Endothelial cell of umbilical vein (primary cell): ENCODE measurements at regions not wholly inside any gene's neighbourhood (a gene's known extent, or its start where the extent isn't known, plus 50 kb on each side); places are given as distances from the start of the nearest gene placed in this dataset.

ENCODE experiments used
- BruUV-seq: library from RNA; stranded (reverse); fragments of 400-500 nt; replicated peaks from 2 replicates; lab custom pipeline; 2021; lab: Mats Ljungman, UMichigan
- CTCF ChIA-PET: fragments of 300-600, 350-600 bp; sonication (Branson Sonifier 250); formaldehyde crosslinking; loops from one replicate; lab custom pipeline; 2021; ENCODE audit warnings: antibody characterized with exemption, inconsistent platforms; lab: Charles Lee
- POLR2A ChIA-PET: fragments of 300-600, 350-600 bp; sonication (Branson Sonifier 250); formaldehyde crosslinking; loops from one replicate; lab custom pipeline; 2021; ENCODE audit warnings: antibody characterized with exemption, inconsistent platforms; lab: Charles Lee
- DNase-seq: peaks from one replicate; pipeline ENCODE4 v3.0.0-alpha.2; 2011; ENCODE audit warnings: low read depth, low spot score
- FAIRE-seq: peaks from 2 replicates; lab custom pipeline; 2011; peaks lifted over from hg19 to GRCh38; lab: Jason Lieb, UNC
- H2AFZ ChIP-seq: 2 replicates; pipeline ENCODE4 v1.6.0; 2012; ENCODE audit warnings: low read depth, low read length, control low read depth, inconsistent platforms
- H3K27ac ChIP-seq: 2 replicates; pipeline ENCODE4 v1.5.1; 2011; ENCODE audit warnings: low read depth, mild to moderate bottlenecking, control low read depth, low read length, moderate library complexity; ENCODE audit not compliant: insufficient read depth
- H3K27me3 ChIP-seq, 2 experiments: 2 replicates each; pipeline versions ENCODE4 v1.6.0 to v1.6.1; 2011; ENCODE audit warnings: low read length in 2 of 2, mixed read lengths in 1 of 2; ENCODE audit not compliant: control insufficient read depth in 2 of 2, insufficient read depth in 2 of 2
- H3K36me3 ChIP-seq, 2 experiments: 2 replicates in 1 of 2; 3 replicates in 1 of 2; pipeline ENCODE4 v1.5.1; 2011; ENCODE audit warnings: low read length in 2 of 2, mild to moderate bottlenecking in 1 of 2, moderate library complexity in 1 of 2; ENCODE audit not compliant: control insufficient read depth in 2 of 2, insufficient read depth in 2 of 2; ENCODE audit errors: extremely low read depth in 1 of 2
- H3K4me1 ChIP-seq: 3 replicates; pipeline ENCODE4 v1.5.1; 2011; ENCODE audit warnings: mild to moderate bottlenecking, low read length; ENCODE audit not compliant: control insufficient read depth, insufficient read depth; ENCODE audit errors: extremely low read depth
- H3K4me2 ChIP-seq: 2 replicates; pipeline ENCODE4 v1.6.1; 2011; ENCODE audit warnings: low read length, control low read depth, mixed read lengths; ENCODE audit not compliant: insufficient read depth
- H3K4me3 ChIP-seq, 3 experiments: fragments of 200-600 bp in 1 of 3; sonication (generic), shearing (Covaris generic) in 1 of 3; replicated peaks in 1 of 3; 2 replicates each; pipeline ENCODE4 v1.5.1; 2011 to 2016; ENCODE audit warnings: control low read depth in 3 of 3, low read length in 3 of 3, mild to moderate bottlenecking in 2 of 3, inconsistent platforms in 1 of 3, low read depth in 1 of 3, moderate library complexity in 1 of 3; ENCODE audit not compliant: insufficient read depth in 1 of 3
- H3K79me2 ChIP-seq: 2 replicates; pipeline ENCODE4 v1.6.0; 2012; ENCODE audit warnings: low read length, inconsistent platforms; ENCODE audit not compliant: control insufficient read depth, insufficient read depth
- H3K9ac ChIP-seq: replicated peaks from 2 replicates; pipeline ENCODE3; 2011; ENCODE audit warnings: low read length, control low read depth; ENCODE audit not compliant: insufficient read depth; ENCODE audit errors: extremely low read depth
- H3K9me1 ChIP-seq: replicated peaks from 3 replicates; pipeline ENCODE4 v1.6.0; 2011; ENCODE audit warnings: mild to moderate bottlenecking, low read length; ENCODE audit not compliant: control insufficient read depth, insufficient read depth; ENCODE audit errors: extremely low read depth
- H3K9me3 ChIP-seq: replicated peaks from 2 replicates; pipeline ENCODE4 v1.5.1; 2012; ENCODE audit warnings: low read length, inconsistent platforms; ENCODE audit not compliant: control insufficient read depth, insufficient read depth
- H4K20me1 ChIP-seq: replicated peaks from 2 replicates; pipeline ENCODE3; 2011; ENCODE audit warnings: mild to moderate bottlenecking, low read length; ENCODE audit not compliant: control insufficient read depth, insufficient read depth; ENCODE audit errors: extremely low read depth
- GATA2 ChIP-seq: IDR thresholded peaks from 2 replicates; pipeline ENCODE4 v1.7.0; 2011; ENCODE audit warnings: low read depth, mild to moderate bottlenecking, moderate library complexity, mixed read lengths, low read length; ENCODE audit not compliant: insufficient read length, insufficient read depth
- JUN ChIP-seq: IDR thresholded peaks from 2 replicates; pipeline ENCODE4 v1.6.1; 2011; ENCODE audit warnings: borderline replicate concordance, low read depth; ENCODE audit not compliant: insufficient read length, insufficient read depth
- POLR2A ChIP-seq: IDR thresholded peaks from 2 replicates; pipeline ENCODE4 v1.6.1; 2012; ENCODE audit warnings: low read depth, mild to moderate bottlenecking, control low read depth, low read length
- POLR2AphosphoS5 ChIP-seq: IDR thresholded peaks from 2 replicates; pipeline ENCODE4 v1.6.1; 2012; ENCODE audit warnings: low read depth, mild to moderate bottlenecking, control low read depth, low read length, moderate library complexity; ENCODE audit not compliant: insufficient read depth
- dilution Hi-C: fragments of 300-500 bp; cut with MboI; formaldehyde crosslinking; loops from one replicate; pipeline ENCODE4 v1.15.0; 2019; ENCODE audit warnings: low sequenced_read_pairs; ENCODE audit not compliant: extremely low pct_ligation_motif_present
- intact Hi-C: fragments of 100-400 bp; cut with micrococcal nuclease; formaldehyde crosslinking; loops from one replicate; pipeline ENCODE4 v1.10.0; 2022
- TF ChIP-seq, protein P1 (sequence below), 2 donors: IDR thresholded peaks; 1 replicate in 1 of 2; 2 replicates in 1 of 2; pipeline ENCODE4 v1.5.1; 2011; ENCODE audit warnings: low read length in 2 of 2, mild to moderate bottlenecking in 2 of 2, moderate library complexity in 2 of 2, control low read depth in 1 of 2, inconsistent platforms in 1 of 2, low read depth in 1 of 2; ENCODE audit not compliant: insufficient read depth in 1 of 2; ENCODE audit errors: extremely low read depth in 1 of 2

GRCh38 chr6:44674226-44675155, 287.0 kb downstream of the CDC5L start:
- FAIRE-seq: no peak
- Histone ChIP-seq H3K9me1 (no peaks in the 10 kb centered on the region), H3K9me3 (no peaks in the 10 kb centered on the region), H3K4me1 (no peaks in the 10 kb centered on the region), H3K36me3 (no peaks in the 10 kb centered on the region), H3K4me2 (no peak overlapping the region), H3K27ac (no peak overlapping the region), H3K27me3 (no peaks in the 10 kb centered on the region), H3K79me2 (no peaks in the 10 kb centered on the region), H2AFZ (no peak overlapping the region), H3K4me3 (no peak overlapping the region), H3K9ac (no peak overlapping the region), H4K20me1 (no peaks in the 10 kb centered on the region)
- CTCF ChIA-PET: interaction anchor here (1.5 to 1.7 kb wide), 2 partner anchors 19 to 199 kb away, joined by 5 to 7 read pairs; no protein-coding TSS in a partner anchor
- dilution Hi-C loops: no loop called here
- intact Hi-C loops: no loop called here
- TF ChIP-seq POLR2A (no peak), GATA2 (no peak), POLR2AphosphoS5 (no peak), JUN (no peak)
- TF ChIP-seq, protein P1, sequence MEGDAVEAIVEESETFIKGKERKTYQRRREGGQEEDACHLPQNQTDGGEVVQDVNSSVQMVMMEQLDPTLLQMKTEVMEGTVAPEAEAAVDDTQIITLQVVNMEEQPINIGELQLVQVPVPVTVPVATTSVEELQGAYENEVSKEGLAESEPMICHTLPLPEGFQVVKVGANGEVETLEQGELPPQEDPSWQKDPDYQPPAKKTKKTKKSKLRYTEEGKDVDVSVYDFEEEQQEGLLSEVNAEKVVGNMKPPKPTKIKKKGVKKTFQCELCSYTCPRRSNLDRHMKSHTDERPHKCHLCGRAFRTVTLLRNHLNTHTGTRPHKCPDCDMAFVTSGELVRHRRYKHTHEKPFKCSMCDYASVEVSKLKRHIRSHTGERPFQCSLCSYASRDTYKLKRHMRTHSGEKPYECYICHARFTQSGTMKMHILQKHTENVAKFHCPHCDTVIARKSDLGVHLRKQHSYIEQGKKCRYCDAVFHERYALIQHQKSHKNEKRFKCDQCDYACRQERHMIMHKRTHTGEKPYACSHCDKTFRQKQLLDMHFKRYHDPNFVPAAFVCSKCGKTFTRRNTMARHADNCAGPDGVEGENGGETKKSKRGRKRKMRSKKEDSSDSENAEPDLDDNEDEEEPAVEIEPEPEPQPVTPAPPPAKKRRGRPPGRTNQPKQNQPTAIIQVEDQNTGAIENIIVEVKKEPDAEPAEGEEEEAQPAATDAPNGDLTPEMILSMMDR (IDR thresholded peaks at IDR 0.05; ENCODE audit: extremely low read depth in 1 of 2, insufficient read depth in 1 of 2, low read depth in 1 of 2, low read length in 2 of 2): no peak
- POLR2A ChIA-PET: no interaction called here
- no peak for DNase-seq
- BruUV-seq: no TSS peak
